ENCODE measurements at regions not wholly inside any gene's neighbourhood (a gene's known extent, or its start where the extent isn't known, plus 50 kb on each side); places are given as distances from the start of the nearest gene placed in this dataset.
"Not testable (repeated sequence)": the region's sequence is repeated elsewhere in the genome, so short reads cannot be mapped to it uniquely, and the experiment has no call there.

- DNase-seq = no peak
Observed at GRCh38 chr5:100188778-100189177, 346.4 kb upstream of the FAM174A start.

DNA sequence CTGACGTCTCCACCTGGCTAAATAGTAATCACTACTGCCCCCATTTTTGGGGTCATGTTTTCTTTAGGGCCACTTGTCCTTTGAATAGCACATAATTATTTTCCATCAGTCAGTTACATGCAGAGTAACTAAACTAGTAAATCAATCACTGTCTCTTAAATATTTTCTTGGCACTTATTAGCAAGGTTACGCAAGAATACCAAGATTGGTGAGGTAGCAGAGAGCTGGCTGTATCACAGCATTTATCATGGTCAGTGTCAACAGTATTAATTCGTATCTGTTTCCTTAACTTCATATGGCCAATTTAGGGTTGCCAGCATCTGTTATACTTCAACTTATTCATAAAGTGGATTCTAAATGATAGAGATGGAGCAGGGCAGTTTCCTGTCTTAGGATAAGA lies 346.8 kb upstream of the FAM174A start:
- no peak for DNase-seq

DNA sequence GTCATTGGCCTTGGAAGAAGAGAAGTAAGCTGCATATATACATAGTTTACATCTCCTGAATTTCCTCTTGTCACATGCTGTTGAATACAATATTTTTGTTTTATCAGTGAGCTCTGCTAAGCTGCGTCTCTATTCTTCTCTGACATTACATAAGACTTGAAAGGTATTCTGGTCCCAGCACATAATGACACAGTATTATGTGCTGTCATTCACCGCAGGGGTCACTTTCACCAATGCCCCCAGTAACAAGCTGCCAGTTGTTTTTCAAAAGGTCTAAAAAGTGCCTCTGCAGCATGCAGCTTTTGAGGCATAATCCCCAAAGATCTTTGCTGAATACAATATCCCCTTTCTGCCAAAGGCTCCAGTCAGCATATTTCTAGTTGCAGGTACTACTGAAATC lies 349.0 kb upstream of the FAM174A start:
- no peak for DNase-seq

DNA sequence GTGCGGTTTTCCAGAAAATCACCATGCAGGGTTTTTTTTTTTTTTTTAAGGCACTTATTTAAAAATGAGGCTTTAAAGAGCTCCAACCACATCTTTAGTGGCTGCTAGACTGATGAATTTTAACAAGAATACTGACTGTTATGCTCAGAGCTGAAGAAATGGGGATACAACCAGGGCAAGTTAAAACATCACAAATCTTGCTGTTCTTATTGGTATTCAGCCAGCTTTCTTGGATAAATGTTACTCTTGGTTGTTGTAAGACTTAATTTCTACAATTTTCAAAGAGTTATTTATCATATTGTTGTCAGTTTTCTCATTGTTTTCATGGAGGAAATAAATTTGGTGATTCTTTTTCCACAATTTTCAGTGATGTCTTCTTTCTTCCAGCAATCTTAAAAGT lies 352.8 kb upstream of the FAM174A start:
- no peak for DNase-seq

DNA sequence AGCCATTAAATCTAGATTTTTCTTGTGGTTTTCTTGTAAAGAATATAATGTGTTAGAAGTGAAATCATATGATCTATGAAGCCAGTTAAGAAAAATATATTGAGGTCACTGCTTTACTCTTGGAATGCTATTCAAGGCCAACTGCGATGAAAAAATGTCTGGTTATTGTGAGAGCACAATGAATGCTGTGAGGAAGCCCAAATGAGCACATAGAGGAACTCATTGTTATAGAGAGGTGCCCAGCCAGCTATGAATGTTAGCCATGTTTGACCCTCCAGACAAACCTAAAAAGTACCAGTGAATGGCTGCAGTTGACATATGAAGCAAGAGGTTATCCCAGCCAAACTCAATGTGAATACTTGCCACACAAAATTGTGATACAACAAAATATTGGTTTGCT lies 359.8 kb upstream of the FAM174A start:
- no peak for DNase-seq

DNA sequence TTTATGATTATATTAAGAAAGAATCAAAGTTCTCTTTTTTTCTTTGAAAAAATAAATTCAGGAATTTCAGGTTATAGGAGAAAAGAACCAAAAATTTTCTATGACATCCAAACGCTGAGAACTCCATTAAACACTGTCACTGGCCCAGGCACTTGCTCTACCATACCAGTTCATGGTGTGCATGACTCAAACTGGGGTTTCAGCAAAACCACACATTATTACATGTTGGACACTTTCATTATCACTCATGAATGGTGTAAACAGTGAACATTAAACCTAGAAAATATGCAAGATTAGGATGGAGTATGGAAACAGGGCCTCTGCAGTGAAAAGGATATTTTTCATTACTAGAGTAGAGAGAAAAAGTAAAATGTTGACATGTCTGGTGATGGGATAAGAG lies 369.9 kb upstream of the FAM174A start:
- no peak for DNase-seq

GRCh38 chr5:100161868-100162267 lies 373.3 kb upstream of the FAM174A start:
- no peak for DNase-seq

DNA sequence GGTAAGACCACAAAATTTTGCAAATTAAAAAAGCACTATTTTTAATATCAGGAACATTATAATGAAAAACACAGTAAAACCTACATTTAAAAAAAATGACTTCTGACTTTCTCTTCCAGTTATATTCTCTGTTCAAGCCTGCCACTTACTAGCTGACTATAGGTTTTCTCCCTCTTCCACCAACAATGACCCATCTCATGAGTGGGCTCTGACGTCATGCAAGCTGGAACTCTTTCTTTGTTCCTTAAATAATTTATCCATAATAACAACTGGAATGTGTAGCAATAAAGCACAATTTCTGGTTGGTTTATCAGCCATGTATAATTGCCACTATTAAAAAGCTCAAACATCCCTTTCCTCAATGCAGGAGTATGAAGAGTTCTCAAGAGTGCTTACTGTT lies 378.1 kb upstream of the FAM174A start:
- DNase-seq = no peak

- DNase-seq = no peak
Observed at GRCh38 chr5:100148239-100148638, 386.9 kb upstream of the FAM174A start.

DNA sequence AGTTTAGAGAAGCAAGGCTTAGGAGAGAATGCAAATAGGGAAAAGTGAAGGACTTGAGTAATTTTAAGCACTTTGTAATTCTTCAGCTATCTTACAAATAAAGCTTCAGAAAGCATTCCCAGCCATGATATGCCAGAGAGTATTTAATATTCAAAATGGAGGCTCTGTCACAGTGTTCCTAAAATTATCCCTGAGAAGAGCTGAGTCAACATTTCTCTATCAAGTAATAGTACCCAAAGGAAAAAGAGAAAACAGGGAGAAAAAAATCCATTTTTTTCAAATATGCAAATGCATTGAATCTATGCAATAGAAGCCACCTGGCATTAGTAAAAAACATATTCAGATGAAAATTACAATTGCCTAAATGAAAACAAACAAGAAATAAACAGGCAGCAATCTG lies 392.6 kb upstream of the FAM174A start:
- DNase-seq = no peak

- DNase-seq = no peak
Observed at GRCh38 chr5:100131161-100131560, 404.0 kb upstream of the FAM174A start.

GRCh38 chr5:100130307-100130706 lies 404.9 kb upstream of the FAM174A start:
- DNase-seq = no peak

DNA sequence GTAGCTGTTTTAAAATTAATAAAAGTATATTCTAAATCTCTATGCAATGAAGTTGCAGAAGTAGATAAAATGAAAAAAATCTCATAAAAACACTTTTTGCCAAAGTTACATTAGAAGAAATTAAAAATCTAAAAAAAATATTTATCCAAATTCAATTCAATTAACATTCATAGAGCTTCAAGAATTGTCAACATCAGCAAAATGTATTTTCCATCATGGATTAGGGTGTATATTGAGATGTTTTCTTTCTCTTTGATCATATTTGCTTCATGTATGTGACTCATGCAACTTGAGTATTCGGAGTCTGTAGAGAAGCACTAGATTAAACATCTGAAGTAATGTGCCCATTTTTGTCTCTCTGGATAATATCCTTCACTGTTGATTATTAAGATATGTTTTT lies 415.3 kb upstream of the FAM174A start:
- DNase-seq = no peak

- DNase-seq = no peak
Observed at GRCh38 chr5:100110497-100110896, 424.7 kb upstream of the FAM174A start.

- no peak for DNase-seq
Observed at GRCh38 chr5:100108883-100109282, 426.3 kb upstream of the FAM174A start.

GRCh38 chr5:100103592-100104119 lies 431.5 kb upstream of the FAM174A start:
- not testable (repeated sequence) for DNase-seq

DNA sequence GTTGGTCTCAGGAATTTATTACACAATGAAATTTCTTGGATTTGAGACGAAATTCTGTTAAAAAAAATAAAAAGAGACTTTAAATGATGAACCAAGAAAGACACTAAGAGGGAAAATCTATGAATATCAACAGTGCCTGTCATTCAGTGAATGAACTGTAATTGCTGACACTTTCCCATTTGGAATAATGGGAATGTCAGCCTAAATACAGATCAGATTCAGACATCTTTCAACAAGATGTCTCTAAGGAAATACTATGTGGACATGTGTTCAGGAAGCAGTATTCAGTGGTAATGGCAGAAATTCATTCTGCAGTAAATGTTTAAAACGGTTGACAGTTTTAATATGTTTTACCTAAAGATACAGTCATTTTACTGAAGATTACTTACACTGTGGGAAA lies 433.7 kb upstream of the FAM174A start:
- not testable (repeated sequence) for DNase-seq

GRCh38 chr5:100096328-100096727 lies 438.8 kb upstream of the FAM174A start:
- not testable (repeated sequence) for DNase-seq

- not testable (repeated sequence) for DNase-seq
Observed at GRCh38 chr5:100080703-100081102, 454.5 kb upstream of the FAM174A start.

DNA sequence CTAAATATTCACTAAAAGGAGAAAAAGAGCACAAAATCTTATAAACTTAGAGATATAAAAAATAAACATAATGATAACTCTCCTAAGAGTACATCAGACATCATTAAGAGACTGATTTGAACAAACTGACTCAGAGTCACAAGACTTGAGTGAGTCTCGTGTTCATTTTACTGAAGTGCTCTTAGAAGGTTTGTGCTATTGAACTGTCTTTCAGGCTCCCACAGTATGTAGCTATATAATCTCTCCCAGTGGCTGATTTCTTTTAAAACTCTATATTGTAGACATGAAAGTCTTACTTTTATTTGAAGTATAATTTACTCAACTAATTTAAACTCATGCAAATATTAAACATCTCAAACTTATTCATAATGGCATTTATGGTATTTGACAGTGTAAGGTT lies 456.0 kb upstream of the FAM174A start:
- DNase-seq = not testable (repeated sequence)

DNA sequence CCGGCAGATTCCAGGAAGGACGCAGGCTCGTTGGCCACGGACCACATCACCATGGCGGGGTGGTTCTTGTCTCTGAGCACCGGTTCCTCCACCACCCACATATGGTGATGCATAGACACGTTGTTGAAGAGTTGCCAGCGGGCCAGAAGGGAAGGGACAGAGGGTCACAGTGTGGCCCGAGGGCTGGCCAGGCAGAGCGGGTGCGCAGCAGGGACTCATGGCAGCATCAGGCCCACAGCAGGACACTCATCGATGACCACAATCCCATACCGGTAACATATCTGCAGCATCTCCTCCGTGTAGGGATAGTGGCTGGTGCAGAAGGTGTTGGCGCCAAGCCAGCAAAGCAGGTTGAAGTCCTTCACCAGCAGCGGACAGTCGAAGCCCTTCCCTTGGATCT lies 469.2 kb upstream of the FAM174A start:
- not testable (repeated sequence) for DNase-seq

DNA sequence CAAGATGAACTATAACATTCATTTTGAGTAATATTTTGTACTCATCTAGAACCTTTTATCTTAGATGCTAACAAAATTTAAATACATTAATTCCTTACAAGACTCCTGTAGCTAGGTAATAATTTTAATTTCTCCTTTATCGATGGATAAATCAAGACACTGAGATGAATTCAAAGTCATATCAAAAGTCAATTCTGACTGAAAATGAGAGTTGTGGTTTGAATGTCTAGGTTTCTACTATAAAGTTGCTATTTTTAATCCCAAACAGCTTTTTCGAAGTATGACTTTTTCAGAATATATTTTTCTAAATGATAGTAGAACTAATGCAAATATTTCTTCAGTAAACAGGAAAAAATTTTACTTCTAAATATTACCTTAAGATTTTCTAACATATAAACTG lies 491.7 kb upstream of the FAM174A start:
- no peak for DNase-seq

DNA sequence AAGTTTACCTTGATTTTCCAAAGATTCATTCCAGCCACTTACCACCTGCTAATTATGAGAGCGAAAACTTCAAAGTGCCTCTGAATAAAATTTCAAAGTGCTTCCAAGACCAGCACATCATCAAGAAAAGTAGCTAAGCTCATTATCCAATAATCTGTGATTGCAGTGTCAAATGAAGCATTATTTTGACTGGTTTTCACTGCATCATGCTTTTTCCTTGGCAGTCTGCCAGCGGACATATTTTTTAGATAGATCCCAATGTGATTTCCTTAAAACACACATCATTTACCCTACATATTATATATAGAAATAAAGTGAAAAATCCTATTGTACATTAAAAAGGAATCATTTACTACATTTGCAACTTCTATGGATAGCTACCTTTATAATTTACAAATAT lies 508.6 kb upstream of the FAM174A start:
- no peak for DNase-seq

- DNase-seq = no peak
Observed at GRCh38 chr5:100023536-100023935, 511.6 kb upstream of the FAM174A start.

GRCh38 chr5:100017520-100018262 lies 517.5 kb upstream of the FAM174A start:
- no peak for DNase-seq
